IMR-90 (cell line): ENCODE measurements at regions not wholly inside any gene's neighbourhood (a gene's known extent, or its start where the extent isn't known, plus 50 kb on each side); places are given as distances from the start of the nearest gene placed in this dataset.

Source experiments
- ATAC-seq: fragments of 200-7000 bp; cut with Tn5 transposase; 2 replicates; pipeline ENCODE4 v1.9.1; 2020; ENCODE audit warnings: low read depth, mild to moderate bottlenecking, moderate library complexity
- BruUV-seq: library from RNA; stranded (reverse); fragments of 400-500 nt; replicated peaks from 2 replicates; lab custom pipeline; 2021; lab: Mats Ljungman, UMichigan
- CTCF ChIA-PET: fragments of 300-600 bp; formaldehyde crosslinking; extraction: SDS; loops from one replicate; lab custom pipeline; 2021; ENCODE audit warnings: antibody characterized with exemption; lab: Yijun Ruan, JAX
- POLR2A ChIA-PET: fragments of 300-600 bp; sonication (Branson Sonifier 250); formaldehyde crosslinking; loops from one replicate; lab custom pipeline; 2022; ENCODE audit warnings: antibody characterized with exemption; ENCODE audit not compliant: unreplicated experiment; lab: Charles Lee
- DNase-seq: peaks from one replicate; pipeline ENCODE4 v3.0.0; 2013
- H2AFZ ChIP-seq: replicated peaks from 2 replicates; pipeline ENCODE3; 2013; ENCODE audit warnings: low read length, mild to moderate bottlenecking; ENCODE audit not compliant: poor library complexity
- H2AK5ac ChIP-seq: 2 replicates; pipeline ENCODE4 v1.6.1; 2013; ENCODE audit warnings: low read depth, low read length, inconsistent platforms
- H2AK9ac ChIP-seq: replicated peaks from 2 replicates; pipeline ENCODE3; 2013; ENCODE audit warnings: mild to moderate bottlenecking, low read depth, low read length, moderate library complexity; ENCODE audit not compliant: poor library complexity
- H2BK120ac ChIP-seq: 2 replicates; pipeline ENCODE4 v1.6.1; 2013; ENCODE audit warnings: low read depth, low read length, inconsistent platforms
- H2BK15ac ChIP-seq: 3 replicates; pipeline ENCODE4 v1.6.1; 2013; ENCODE audit warnings: low read depth, low read length, inconsistent platforms
- H2BK20ac ChIP-seq: 2 replicates; pipeline ENCODE4 v1.6.1; 2013; ENCODE audit warnings: low read depth, mild to moderate bottlenecking, inconsistent platforms, low read length, moderate library complexity
- H2BK5ac ChIP-seq: 2 replicates; pipeline ENCODE4 v1.6.1; 2013; ENCODE audit warnings: mild to moderate bottlenecking, low read depth, low read length, inconsistent platforms; ENCODE audit not compliant: poor library complexity, severe bottlenecking
- H3K14ac ChIP-seq: replicated peaks from 2 replicates; pipeline ENCODE4 v1.6.1; 2013; ENCODE audit warnings: low read depth, low read length, inconsistent platforms
- H3K18ac ChIP-seq: 2 replicates; pipeline ENCODE4 v1.6.1; 2013; ENCODE audit warnings: low read depth, low read length, control low read depth
- H3K23ac ChIP-seq: 2 replicates; pipeline ENCODE4 v1.6.1; 2013; ENCODE audit warnings: low read depth, low read length, inconsistent platforms
- H3K27ac ChIP-seq: 2 replicates; pipeline ENCODE4 v1.5.1; 2013; ENCODE audit warnings: mild to moderate bottlenecking, control low read depth, low read length; ENCODE audit not compliant: insufficient read depth
- H3K27me3 ChIP-seq: 2 replicates; pipeline ENCODE4 v1.6.1; 2013; ENCODE audit warnings: low read length; ENCODE audit not compliant: control insufficient read depth, insufficient read depth
- H3K36me3 ChIP-seq: 2 replicates; pipeline ENCODE4 v1.6.1; 2013; ENCODE audit warnings: low read length, mixed read lengths; ENCODE audit not compliant: control insufficient read depth, insufficient read depth
- H3K4ac ChIP-seq: 2 replicates; pipeline ENCODE4 v1.6.1; 2013; ENCODE audit warnings: low read depth, low read length, inconsistent platforms
- H3K4me1 ChIP-seq: 2 replicates; pipeline ENCODE4 v1.6.1; 2013; ENCODE audit warnings: low read length, mixed read lengths; ENCODE audit not compliant: control insufficient read depth, insufficient read depth
- H3K4me2 ChIP-seq: 2 replicates; pipeline ENCODE4 v1.6.1; 2013; ENCODE audit warnings: low read depth, mild to moderate bottlenecking, control low read depth, low read length, moderate library complexity
- H3K4me3 ChIP-seq: 2 replicates; pipeline ENCODE4 v1.5.1; 2013; ENCODE audit warnings: low read depth, mild to moderate bottlenecking, control low read depth, low read length, moderate library complexity; ENCODE audit not compliant: insufficient read depth
- H3K56ac ChIP-seq: 2 replicates; pipeline ENCODE4 v1.6.1; 2013; ENCODE audit warnings: low read length, inconsistent platforms; ENCODE audit not compliant: insufficient read depth; ENCODE audit errors: extremely low read depth
- H3K79me1 ChIP-seq, 2 experiments: 2 replicates each; pipeline ENCODE4 v1.6.1; 2013; ENCODE audit warnings: low read length in 2 of 2, inconsistent platforms in 1 of 2, low read depth in 1 of 2
- H3K9ac ChIP-seq: 2 replicates; pipeline ENCODE4 v1.6.1; 2013; ENCODE audit warnings: low read depth, low read length, control low read depth
- H3K9me1 ChIP-seq: 2 replicates; pipeline ENCODE4 v1.6.1; 2013; ENCODE audit warnings: low read length, inconsistent platforms; ENCODE audit not compliant: insufficient read depth
- H3K9me3 ChIP-seq: 2 replicates; pipeline ENCODE4 v1.6.1; 2013; ENCODE audit warnings: low read length; ENCODE audit not compliant: control insufficient read depth, insufficient read depth
- H4K20me1 ChIP-seq: 2 replicates; pipeline ENCODE4 v1.6.1; 2013; ENCODE audit warnings: low read length, inconsistent platforms; ENCODE audit not compliant: insufficient read depth
- H4K5ac ChIP-seq: 2 replicates; pipeline ENCODE4 v1.6.1; 2013; ENCODE audit warnings: mild to moderate bottlenecking, low read depth, low read length, control low read depth
- H4K8ac ChIP-seq, 2 experiments: 2 replicates each; pipeline ENCODE4 v1.6.1; 2013; ENCODE audit warnings: low read depth in 2 of 2, low read length in 2 of 2, control low read depth in 1 of 2, inconsistent platforms in 1 of 2
- H4K91ac ChIP-seq: 2 replicates; pipeline ENCODE4 v1.6.1; 2013; ENCODE audit warnings: low read depth, low read length, inconsistent platforms; ENCODE audit not compliant: insufficient read depth
- CHD1 ChIP-seq: IDR thresholded peaks from 2 replicates; pipeline ENCODE4 v1.6.1; 2012; ENCODE audit warnings: low read depth, low read length, improper control_type of control experiment
- ELK1 ChIP-seq: fragments of 150-350 bp; IDR thresholded peaks from 2 replicates; pipeline ENCODE4 v1.6.1; 2016; ENCODE audit warnings: low read depth, mild to moderate bottlenecking, low read length, moderate library complexity, borderline replicate concordance
- FOS ChIP-seq: fragments of 150-350 bp; IDR thresholded peaks from 2 replicates; pipeline ENCODE4 v1.6.1; 2016; ENCODE audit warnings: low read depth, low read length
- MAFK ChIP-seq: IDR thresholded peaks from 2 replicates; pipeline ENCODE4 v1.6.1; 2012; ENCODE audit warnings: low read depth, low read length, improper control_type of control experiment
- RAD21 ChIP-seq: IDR thresholded peaks from 2 replicates; pipeline ENCODE4 v1.6.1; 2012; ENCODE audit warnings: low read length, improper control_type of control experiment
- RCOR1 ChIP-seq: IDR thresholded peaks from 2 replicates; pipeline ENCODE4 v1.6.1; 2012; ENCODE audit warnings: mild to moderate bottlenecking, low read length, improper control_type of control experiment; ENCODE audit not compliant: insufficient replicate concordance
- RFX5 ChIP-seq: IDR thresholded peaks from 2 replicates; pipeline ENCODE4 v1.8.0; 2012; ENCODE audit warnings: low read depth, mild to moderate bottlenecking, low read length, moderate library complexity
- WGBS, 2 experiments: methylation state at CpG; one replicate each; pipeline versions ENCODE4 v1.1.5 to v1.1.7; 2013; ENCODE audit warnings: missing lambda C conversion rate in 2 of 2; ENCODE audit not compliant: insufficient read length in 1 of 2; ENCODE audit errors: extremely low coverage in 2 of 2; 5-methylcytosine and 5-hydroxymethylcytosine counted together
- dilution Hi-C: fragments of 300-500 bp; cut with HindIII; formaldehyde crosslinking; loops from one replicate; pipeline ENCODE4 v1.14.3; 2018; ENCODE audit warnings: low sequenced_read_pairs; ENCODE audit not compliant: unreplicated experiment
- in situ Hi-C: fragments of 300-500 bp; cut with MboI; formaldehyde crosslinking; loops from 3 replicates; pipeline ENCODE4 v1.14.3; 2019; ENCODE audit warnings: low sequenced_read_pairs, inconsistent platforms, mixed read lengths
- intact Hi-C: fragments of 100-400 bp; cut with micrococcal nuclease; formaldehyde crosslinking; loops from 2 replicates; pipeline ENCODE4 v1.10.0; 2022

GRCh38 chr5:152995214-152995725 is 495.2 kb upstream of the GRIA1 start:
- no peak overlapping the region for H3K4me3 ChIP-seq
- ATAC-seq = no peak
- H3K4ac ChIP-seq = no peak overlapping the region
- no peak overlapping the region for H2AK9ac ChIP-seq
- no peak overlapping the region for H3K56ac ChIP-seq
- no peak overlapping the region for H3K4me2 ChIP-seq
- no peak overlapping the region for H2BK20ac ChIP-seq
- H3K9me3 ChIP-seq = peaks cover 5% of the 10 kb centered on the region
- dilution Hi-C loops = no loop called here
- H3K9me1 ChIP-seq = no peaks in the 10 kb centered on the region
- H3K18ac ChIP-seq = no peak overlapping the region
- DNase-seq = no peak
- ChIA-PET POLR2A (no interaction called here), CTCF (interaction anchor here (0.5 to 1.1 kb wide), 2 partner anchors 9 to 1590 kb away, joined by 3 read pairs; no protein-coding TSS in a partner anchor)
- H4K8ac ChIP-seq = no peak overlapping the region
- TF ChIP-seq MAFK (no peak), ELK1 (no peak), CHD1 (no peak), RFX5 (no peak), RAD21 (no peak), FOS (no peak), RCOR1 (no peak)
- H2AK5ac ChIP-seq = no peak overlapping the region
- no peak overlapping the region for H2BK120ac ChIP-seq
- H3K14ac ChIP-seq = no peak overlapping the region
- in situ Hi-C loops = no loop called here
- no peaks in the 10 kb centered on the region for H3K79me1 ChIP-seq
- H3K36me3 ChIP-seq = no peaks in the 10 kb centered on the region
- no peak overlapping the region for H4K91ac ChIP-seq
- BruUV-seq = no TSS peak
- no peaks in the 10 kb centered on the region for H3K27me3 ChIP-seq
- no peak overlapping the region for H2AFZ ChIP-seq
- no peak overlapping the region for H4K5ac ChIP-seq
- intact Hi-C loops = no loop called here
- no peak overlapping the region for H2BK5ac ChIP-seq
- H4K20me1 ChIP-seq = no peaks in the 10 kb centered on the region
- H3K4me1 ChIP-seq = no peaks in the 10 kb centered on the region
- H3K23ac ChIP-seq = no peak overlapping the region
- 14% methylated on average over 1 of the region's 1 CpG; no CpG with 5 or more reads in 1 of the 2 experiments for WGBS, 2 experiments
- no peak overlapping the region for H3K27ac ChIP-seq
- H2BK15ac ChIP-seq = no peak overlapping the region
- no peak overlapping the region for H3K9ac ChIP-seq
